K562 (cell line): ENCODE measurements at regions not wholly inside any gene's neighbourhood (a gene's known extent, or its start where the extent isn't known, plus 50 kb on each side); places are given as distances from the start of the nearest gene placed in this dataset.

Source experiments
- ARHGAP35 ChIP-seq: fragments of 450-650 bp; IDR thresholded peaks from 2 replicates; pipeline ENCODE4 v1.6.1; 2018; ENCODE audit not compliant: partially characterized antibody
- CHD4 ChIP-seq: fragments of 200-600 bp; sonication (generic); IDR thresholded peaks from 3 replicates; pipeline ENCODE4 v1.6.1; 2012; ENCODE audit warnings: low read depth, mild to moderate bottlenecking, mixed read lengths, low read length, inconsistent platforms; ENCODE audit not compliant: insufficient read depth, insufficient replicate concordance, poor library complexity, severe bottlenecking
- CTCF ChIP-seq, 3 experiments: IDR thresholded peaks in 2 of 3; conservative IDR thresholded peaks in 1 of 3; 2 replicates each; pipeline ENCODE4 v1.5.1; 2011 to 2012; ENCODE audit warnings: low read length in 3 of 3, mild to moderate bottlenecking in 3 of 3, control low read depth in 2 of 3, improper control_type of control experiment in 1 of 3, inconsistent platforms in 1 of 3, low read depth in 1 of 3, mixed read lengths in 1 of 3, moderate library complexity in 1 of 3; ENCODE audit not compliant: insufficient read depth in 2 of 3
- ETS2 ChIP-seq: IDR thresholded peaks from 2 replicates; pipeline ENCODE4 v1.6.1; 2016; ENCODE audit warnings: borderline replicate concordance, missing genetic modification characterization, mild to moderate bottlenecking, moderate library complexity, missing compliant biosample characterization; ENCODE audit not compliant: poor library complexity, severe bottlenecking
- MAFK ChIP-seq: IDR thresholded peaks from 2 replicates; pipeline ENCODE4 v1.6.1; 2011; ENCODE audit warnings: low read length, improper control_type of control experiment
- POLR2AphosphoS5 ChIP-seq: IDR thresholded peaks from 2 replicates; pipeline ENCODE4 v1.6.1; 2011; ENCODE audit warnings: mild to moderate bottlenecking, low read depth, low read length, moderate library complexity; ENCODE audit not compliant: control insufficient read depth, insufficient read depth

- no peak for TF ChIP-seq MAFK
- TF ChIP-seq POLR2AphosphoS5: no peak
- no peak for TF ChIP-seq CTCF (IDR thresholded peaks at IDR 0.05 in 2 of 3, conservative IDR thresholded peaks at IDR 0.05 in 1 of 3; ENCODE audit: insufficient read depth in 2 of 3, low read depth in 1 of 3, low read length in 3 of 3)
- no peak for TF ChIP-seq CHD4
- no peak for TF ChIP-seq ARHGAP35
- no peak for TF ChIP-seq ETS2 (tag)
These were observed 149.5 kb downstream of the AHR start for GRCh38 chr7:17447728-17448478.
